HG03095 (cell line): ENCODE measurements at regions not wholly inside any gene's neighbourhood (a gene's known extent, or its start where the extent isn't known, plus 50 kb on each side); places are given as distances from the start of the nearest gene placed in this dataset.
"Not testable (repeated sequence)": the region's sequence is repeated elsewhere in the genome, so short reads cannot be mapped to it uniquely, and the experiment has no call there.

Experiments used
- ATAC-seq: cut with Tn5 transposase; IDR thresholded peaks from one replicate; pipeline ENCODE4 v1.9.1; 2021; ENCODE audit warnings: moderate library complexity; ENCODE audit not compliant: unreplicated experiment

DNA sequence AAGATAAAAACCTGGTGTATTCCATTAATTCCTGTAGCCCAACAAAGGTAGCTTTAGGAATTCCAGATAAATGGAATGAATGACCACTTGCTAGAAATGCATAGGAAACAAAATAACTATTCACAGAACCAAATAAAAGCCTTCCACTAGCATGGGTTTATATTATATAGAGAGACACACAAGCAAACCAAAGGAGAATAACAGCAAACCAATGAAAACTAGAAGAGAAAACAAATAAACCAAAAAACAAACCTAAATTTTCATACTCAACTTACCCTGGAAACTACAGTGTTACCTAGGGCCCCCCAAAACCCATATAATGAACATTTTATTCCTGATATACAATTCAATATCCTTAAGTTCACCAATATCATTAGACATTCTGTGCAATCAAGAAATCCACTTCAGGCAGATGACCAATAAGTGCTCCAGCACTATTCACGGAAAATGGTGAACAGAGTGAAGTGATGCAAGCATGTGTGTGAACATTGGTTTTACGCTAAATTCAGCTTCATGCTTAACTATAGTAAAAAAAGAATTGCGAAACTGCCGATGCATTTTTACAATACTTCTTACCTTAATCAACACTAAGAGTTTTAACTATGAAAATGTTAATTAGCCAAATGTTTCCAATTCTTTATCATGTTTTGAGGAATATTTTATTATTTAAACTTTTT lies 1108.4 kb upstream of the TMEM132C start:
- ATAC-seq: no peak

DNA sequence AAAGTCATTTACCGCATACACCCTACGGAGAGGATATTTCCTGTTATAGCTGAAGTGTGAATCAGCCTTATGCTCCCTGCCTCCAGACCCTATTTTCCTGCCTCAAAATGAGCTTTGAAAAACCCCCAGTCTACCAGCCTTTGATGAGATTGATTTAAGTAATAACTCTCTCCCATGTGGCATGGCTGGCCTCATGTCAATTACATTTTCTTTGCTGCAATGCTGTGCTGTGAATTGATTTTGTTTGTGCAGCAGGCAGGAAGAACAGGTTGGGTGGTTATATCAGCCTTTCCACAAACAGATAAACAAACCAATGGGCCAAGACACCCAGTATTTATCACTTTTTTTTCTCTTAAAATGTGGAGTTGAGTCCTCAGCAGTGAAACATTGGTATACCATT lies 1105.5 kb upstream of the TMEM132C start:
- no peak for ATAC-seq

DNA sequence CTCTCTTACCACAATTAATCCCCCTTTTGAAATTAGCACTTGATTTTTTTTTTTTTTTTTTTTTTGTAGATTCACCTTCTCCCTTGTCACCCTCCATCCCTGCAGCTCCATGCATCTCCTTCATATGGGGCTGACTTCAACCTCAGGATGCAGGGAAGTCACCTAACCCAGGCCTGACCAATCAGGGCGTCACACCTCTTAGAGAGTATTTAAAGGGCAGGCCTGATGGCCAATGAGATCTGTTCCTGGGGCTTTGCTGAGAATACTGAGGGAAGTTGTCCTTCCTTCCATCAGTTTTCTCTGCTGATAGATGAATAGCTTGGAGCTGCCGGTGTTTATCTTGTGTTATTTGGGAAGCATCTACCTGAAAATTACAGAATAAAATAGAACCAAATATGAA lies 1104.7 kb upstream of the TMEM132C start:
- ATAC-seq: no peak

DNA sequence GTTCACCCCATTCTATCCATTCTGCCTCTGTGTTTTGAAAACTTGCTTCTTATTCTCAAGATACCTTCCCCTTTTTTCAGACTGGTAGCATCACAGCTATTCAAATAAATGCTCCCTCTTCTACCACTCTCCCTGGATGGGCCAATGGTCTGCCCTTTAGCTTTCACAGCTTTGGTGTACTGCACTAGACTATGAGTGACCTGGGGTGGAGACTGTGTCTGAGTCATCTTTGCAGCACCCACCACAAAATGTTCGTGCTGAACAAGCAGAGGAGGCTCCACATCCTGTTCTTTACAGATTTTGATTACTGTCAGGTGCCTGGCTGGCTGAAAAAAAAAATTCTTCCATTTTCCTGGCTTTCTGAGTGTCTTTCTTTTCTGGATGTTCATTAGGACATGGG lies 1104.1 kb upstream of the TMEM132C start:
- no peak for ATAC-seq

DNA sequence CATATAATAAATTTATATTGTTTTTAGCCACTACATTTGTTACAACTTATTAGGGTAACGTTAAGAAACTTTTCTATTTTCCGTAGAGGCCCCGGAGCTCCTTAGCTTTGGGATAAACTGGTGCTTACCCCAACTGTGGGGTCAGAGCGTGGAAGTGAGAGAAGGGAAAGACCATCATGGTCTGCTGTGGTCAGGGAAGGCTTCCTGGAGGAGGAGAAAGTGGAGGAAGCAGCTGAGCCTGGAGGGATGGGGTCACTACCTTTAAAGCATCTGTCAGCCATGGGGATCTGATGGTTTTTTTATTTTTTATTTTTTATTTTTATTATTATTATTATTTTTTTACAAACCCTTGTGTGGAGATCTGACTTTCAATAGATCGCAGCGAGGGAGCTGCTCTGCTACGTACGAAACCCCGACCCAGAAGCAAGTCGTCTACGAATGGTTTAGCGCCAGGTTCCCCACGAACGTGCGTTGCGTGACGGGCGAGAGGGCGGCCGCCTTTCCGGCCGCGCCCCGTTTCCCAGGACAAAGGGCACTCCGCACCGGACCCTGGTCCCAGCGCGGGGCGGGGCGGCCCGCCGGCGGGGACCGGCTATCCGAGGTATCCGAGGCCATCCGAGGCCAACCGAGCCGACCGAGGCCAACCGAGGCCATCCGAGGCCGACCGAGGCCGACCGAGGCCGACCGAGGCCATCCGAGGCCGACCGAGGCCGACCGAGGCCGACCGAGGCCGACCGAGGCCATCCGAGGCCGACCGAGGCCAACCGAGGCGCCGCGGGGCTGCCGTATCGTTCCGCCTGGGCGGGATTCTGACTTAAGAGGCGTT lies 1101.2 kb upstream of the TMEM132C start:
- ATAC-seq: no peak

DNA sequence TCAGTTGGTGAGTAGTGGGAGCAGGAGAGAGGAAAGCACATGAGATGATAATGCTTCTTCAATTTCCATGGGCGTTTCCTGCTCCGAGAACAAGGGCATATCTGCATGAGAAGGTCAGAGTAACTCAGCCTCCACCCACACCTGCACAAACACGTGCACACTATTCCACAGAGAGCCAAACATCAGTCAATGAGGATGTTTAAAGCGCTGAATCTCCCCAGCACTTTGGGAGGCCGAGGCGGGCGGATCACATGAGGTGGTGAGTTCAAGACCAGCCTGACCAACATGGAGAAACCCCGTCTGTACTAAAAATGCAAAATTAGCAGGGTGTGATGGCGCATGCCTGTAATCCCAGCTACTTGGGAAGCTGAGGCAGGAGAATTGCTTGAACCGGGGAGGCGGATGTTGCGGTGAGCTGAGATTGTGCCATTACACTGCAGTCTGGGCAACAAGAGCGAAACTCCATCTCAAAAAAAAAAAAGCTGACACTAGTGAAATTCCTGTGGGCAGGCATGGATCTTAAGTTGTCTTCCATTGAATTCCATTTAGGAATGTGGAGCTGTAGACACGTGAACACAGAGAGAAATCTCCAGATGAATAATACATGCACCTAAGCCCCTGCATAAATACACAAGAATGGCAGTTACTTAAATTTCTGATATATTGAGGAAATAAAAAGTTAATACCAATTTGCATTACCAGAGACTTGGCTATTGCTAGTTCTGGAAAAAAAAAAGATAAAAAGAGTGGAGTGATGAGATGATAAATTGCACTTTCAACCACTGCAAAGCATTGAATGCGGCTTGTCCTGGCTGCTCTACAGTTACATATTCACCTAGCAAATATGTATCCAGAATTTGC lies 1097.4 kb upstream of the TMEM132C start:
- no peak for ATAC-seq

DNA sequence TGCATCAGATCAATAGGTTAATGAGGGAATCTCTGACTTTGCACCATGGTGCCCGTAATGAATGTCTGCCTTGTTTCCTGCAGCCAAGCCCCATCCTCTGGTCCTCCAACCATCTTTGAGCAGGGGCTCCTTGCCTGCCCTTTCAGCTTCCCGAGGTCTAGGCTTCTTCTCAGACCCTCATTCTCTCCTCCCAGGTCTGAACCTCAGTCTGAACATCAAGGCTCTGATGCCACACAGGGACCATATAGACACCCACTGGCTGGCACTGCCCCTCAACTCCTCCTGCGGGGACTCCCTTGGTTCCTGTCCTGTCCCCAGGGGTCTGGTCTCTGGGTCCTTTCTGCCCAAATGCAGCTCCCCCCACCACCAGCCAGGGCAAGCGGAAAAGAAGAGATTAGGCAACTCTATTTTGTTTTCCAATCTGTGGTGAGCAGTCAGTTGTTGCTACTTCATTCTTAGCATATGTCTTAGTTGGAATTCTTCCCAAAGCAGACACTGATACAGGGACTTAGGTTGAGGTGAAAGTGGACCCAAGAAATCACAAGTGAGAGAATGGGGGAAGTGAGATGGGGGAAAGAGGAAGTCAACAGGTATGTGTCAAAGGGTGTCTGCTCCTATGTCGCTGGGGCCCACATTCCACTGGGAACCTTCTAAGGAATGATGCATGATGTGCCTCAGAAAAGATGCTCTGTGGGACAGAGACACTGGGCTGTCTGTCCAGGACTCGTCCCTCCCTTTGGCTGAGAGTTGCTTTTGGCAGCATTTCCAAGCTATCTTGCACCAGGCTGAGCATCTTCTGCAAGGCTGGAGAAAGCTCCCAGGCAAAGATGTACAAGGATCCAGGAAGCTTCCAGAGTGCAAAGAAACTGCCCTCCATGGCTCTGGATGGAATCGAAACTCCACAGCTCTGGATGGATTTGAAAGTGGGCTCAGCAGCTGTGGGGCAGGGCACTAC lies 1096.5 kb upstream of the TMEM132C start:
- ATAC-seq: no peak

DNA sequence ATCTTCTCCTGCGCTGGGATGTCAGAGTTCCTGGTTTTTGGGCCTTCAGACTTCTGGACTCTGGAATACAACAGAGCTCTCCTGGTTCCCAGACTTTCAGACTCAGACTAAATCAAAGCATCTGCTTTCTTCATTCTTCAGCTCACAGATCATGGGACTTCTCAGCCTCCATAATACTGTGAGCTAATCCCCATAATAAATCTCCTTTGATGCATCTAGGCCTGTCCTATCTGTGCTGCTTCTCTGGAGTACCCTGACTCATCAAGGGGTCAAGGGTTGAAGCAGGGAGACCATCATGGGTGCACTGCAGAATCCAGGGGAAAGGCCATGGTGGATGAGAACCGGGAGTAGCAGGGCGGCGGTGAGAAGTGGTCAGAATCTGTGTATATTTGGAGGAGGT lies 1094.1 kb upstream of the TMEM132C start:
- ATAC-seq: no peak

DNA sequence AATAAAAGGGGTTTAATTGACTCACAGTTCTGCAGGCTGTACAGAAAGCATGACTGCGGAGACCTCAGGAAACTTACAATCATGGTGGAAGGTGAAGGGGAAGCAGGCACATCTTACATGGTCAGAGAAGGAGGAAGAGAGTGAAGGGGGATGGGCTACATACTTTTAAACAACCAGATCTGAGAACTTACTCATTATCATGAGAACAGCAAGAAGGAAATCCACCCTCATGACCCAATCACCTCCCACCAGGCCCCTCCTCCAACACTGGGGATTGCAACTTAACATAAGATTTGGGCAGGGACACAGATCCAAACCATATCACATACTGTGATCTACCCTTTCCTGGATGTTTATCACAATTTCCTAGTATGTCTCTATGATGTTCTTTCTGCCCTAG lies 1093.0 kb upstream of the TMEM132C start:
- not testable (repeated sequence) for ATAC-seq

DNA sequence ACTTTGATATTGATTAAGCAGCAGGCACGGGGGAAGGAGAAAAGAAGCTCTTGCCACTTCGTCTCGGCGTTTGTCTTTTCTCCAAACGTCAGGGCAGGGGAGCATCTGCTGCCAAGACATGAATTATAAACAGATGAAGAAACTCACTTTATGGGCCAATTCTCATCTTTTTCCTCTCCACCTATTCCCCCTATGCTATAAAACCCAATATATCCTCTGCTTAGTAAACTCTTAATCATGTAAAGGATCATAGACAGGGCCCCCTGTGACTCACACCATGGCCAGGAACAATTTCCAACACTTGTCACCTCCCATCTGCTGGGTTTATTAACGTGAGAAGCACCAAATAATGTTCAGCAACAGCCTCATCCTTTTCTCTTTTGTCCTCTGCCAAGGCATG lies 1092.1 kb upstream of the TMEM132C start:
- no peak for ATAC-seq

DNA sequence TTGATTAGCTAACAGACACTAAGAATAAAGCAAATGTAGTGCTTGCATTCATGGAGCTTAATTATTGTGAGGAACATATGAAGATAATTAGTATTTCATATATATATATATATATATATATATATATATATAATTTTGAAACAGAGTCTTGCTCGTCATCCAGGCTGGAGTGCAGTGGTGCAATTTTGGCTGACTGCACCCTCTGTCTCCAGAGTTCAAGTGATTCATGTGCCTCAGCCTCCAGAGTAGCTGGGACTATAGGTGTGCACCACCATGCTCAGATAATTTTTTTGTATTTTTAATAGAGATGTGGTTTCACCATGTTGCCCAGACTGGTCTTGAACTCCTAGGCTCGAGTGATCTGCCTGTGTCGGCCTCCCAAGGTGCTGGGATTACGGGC lies 1091.6 kb upstream of the TMEM132C start:
- ATAC-seq: no peak

DNA sequence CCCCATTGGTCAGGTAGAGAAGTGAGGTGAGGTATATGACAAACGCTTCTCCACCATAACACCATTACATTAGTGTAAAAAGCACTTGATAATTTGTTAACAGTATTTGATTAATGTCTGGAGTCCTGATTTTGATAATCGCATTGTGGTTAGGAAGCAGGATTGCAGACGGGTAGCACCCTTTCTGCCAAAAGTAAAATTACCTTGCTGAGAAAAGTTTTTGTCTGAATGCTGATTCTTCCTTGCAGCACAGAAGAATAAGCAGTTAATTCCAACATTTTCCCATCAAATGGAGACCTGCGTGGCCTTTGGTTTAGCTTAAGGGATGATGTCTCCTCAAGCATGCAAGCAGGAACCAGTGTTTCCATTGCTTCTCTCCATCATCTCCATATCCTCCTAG lies 1090.2 kb upstream of the TMEM132C start:
- ATAC-seq: no peak

DNA sequence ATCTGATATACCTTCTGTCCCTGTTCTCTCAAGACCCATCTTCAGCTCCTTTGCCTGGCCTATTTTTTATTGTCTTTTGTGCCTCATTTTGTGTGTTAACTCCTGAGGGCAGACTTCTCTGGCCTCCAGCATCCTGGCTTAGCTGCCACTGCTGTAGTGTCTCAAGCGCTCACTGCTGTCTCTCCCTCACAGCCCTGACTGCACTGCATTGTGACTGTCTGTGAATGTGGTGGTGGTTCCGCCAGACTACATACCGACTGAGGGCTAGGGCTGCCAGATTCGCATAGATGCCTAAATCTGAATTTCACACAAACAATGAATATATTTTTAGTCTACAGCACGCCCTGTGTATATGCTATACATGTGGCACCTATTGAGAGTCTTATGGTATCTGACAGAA lies 1088.9 kb upstream of the TMEM132C start:
- no peak for ATAC-seq

DNA sequence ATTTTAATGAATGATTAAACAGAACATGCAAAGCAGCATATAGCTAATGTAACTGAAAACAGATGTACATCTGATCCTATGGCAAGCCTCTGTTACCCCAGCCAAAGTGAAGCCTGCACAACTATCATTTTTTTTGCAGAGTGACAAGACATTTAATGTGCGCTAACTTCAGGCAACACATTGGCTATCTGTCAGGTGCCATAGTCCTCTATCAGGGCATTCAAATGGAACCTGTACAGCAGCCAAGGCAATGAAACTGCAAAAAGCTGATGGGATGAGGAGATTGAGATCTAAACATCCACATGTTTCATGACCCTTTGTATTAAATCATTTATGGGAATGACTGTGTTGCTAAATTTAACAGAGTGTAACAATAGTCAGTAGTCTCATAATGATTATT lies 1088.5 kb upstream of the TMEM132C start:
- ATAC-seq: no peak

DNA sequence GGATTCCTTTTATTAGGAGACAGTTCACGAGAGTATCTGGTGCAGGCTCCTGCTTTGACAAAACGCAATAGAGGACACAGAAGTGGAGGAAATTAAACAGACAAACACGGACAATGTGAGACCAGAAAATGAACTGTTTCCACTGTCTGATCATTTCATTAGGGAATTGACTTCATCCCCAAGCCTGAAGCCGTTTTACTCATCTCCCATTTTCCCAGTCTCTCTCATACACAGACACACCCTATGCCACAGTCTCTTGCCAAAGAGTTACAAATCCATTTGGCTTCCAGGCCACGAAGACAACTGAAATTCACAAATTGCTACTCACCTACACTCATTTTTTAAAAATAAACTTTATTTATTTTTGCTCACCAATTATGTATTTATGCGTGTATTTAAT lies 1087.8 kb upstream of the TMEM132C start:
- ATAC-seq: no peak

DNA sequence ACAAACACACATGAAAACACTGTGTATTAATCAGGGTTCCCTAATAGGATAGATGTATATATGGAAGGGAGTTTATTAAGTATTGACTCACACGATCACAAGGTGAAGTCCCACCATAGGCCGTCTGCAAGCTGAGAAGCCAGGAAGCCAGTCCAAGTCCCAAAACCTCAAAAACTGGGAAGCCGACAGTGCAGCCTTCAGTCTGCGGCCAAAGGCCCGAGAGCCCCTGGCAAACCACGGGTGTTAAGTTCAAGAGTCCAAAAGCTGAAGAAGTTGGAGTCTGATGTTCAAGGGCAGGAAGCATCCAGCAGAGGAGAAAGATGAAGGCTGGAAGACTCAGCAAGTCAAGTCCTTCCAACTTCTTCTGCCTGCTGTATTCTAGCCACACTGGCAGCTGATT lies 1085.0 kb upstream of the TMEM132C start:
- ATAC-seq: no peak

DNA sequence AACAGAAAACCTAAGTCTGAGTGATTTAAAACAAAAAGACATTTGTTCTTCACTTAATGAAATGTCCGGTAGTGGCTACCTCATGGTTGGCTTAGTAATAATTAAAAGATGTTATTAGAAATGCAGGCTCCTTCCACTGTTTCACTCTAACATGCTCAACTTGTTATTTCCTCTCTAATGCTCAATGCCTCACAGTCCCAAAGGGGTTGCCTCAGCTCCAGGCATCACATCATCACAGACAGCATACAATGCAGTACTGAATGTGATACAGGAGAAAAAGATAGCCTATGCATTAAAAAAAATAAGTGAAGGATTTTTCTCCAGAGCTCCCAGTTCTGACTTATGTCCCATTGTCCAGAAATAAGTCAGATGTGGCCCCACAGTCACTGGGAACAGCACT lies 1077.0 kb upstream of the TMEM132C start:
- no peak for ATAC-seq

DNA sequence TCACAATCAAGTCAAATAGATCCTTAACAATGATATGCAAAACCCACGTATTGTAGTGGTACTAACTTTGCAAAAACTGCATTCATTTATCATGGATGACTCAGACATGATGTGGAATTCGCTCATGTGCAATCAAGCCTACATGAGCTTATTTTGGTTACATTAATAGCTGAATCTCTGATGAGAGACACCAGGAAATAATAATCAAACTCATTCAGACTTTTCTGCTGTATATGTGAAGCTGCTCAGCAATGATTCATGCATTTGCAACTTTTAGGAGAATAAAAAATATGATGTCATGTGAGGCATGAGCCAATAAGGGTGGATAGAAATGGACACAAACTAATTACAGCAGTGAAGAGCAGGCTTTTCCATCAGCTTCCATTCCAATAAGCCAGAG lies 1075.8 kb upstream of the TMEM132C start:
- no peak for ATAC-seq

DNA sequence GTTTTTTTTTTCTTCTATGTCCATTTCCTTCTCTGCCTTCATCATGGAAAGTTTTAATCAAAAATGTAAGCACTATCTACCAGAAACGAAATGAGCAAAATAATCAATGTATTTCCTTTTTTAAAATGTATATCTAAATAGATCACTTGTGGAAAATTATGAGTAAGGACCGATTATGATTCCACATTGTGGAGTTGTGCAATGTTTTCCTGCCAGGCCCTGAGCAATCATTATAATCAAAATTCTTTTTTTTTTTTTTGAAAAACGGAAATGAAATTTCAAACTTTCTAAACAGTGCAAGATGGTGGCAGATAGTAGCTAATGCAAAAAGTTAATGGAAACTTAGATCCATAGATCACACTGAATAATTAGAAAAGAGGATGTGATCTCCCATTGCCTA lies 1074.6 kb upstream of the TMEM132C start:
- no peak for ATAC-seq

DNA sequence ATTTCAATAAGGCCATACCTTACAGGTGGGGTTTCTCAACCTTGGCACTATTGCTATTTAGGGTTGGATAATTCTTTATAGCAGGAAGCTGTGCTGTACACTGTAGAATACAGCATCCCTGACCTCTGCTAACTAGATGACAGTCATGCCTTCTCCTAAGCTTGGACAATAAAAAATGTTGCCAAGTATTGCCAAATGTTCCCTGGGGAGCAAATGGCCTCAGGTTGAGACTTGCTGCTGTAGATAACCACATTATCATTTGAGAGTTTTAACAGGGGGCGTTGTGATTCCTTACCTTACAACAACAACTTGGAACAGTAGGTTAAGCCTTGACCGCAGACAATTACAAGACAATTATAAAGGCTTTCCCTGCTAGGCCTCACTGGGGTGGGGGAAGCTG lies 1073.6 kb upstream of the TMEM132C start:
- ATAC-seq: no peak

DNA sequence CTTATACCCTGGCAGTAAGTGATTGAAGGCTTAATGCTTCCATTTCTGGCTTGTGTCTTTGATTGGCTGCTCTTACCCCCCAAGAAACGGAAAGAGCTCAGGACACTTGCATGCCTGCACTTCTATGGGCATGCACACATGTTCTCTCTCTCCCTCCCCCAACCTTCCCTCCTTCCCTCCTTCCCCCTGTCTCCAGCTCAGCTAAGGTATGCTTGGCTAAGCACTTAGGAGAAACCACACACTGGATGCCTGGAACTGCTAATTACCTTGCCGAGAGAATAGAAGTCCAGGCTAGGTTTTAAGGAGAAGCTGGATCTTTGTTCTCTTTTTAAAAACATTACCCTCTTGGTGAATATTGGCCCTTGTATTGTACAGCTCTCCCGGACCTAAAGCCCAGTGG lies 1072.8 kb upstream of the TMEM132C start:
- no peak for ATAC-seq
